NCI-H1694 treated with DMSO at 0.1 percent for 48 hours (cell line): ENCODE measurements at regions not wholly inside any gene's neighbourhood (a gene's known extent, or its start where the extent isn't known, plus 50 kb on each side); places are given as distances from the start of the nearest gene placed in this dataset.
"Not testable (repeated sequence)": the region's sequence is repeated elsewhere in the genome, so short reads cannot be mapped to it uniquely, and the experiment has no call there.

Experiments used
- DNase-seq: peaks from one replicate; lab custom pipeline; 2025; lab: John Stamatoyannopoulos, UW

- no peak for DNase-seq
Observed at GRCh38 chr1:81738875-81739274, 61.9 kb upstream of the ADGRL2 start.

GRCh38 chr1:81733480-81733879 lies 67.3 kb upstream of the ADGRL2 start:
- no peak for DNase-seq

GRCh38 chr1:81731989-81732388 lies 68.7 kb upstream of the ADGRL2 start:
- DNase-seq, result no peak

GRCh38 chr1:81730881-81731280 lies 69.9 kb upstream of the ADGRL2 start:
- no peak for DNase-seq

- not testable (repeated sequence) for DNase-seq
Observed at GRCh38 chr1:81730299-81730698, 70.4 kb upstream of the ADGRL2 start.

- no peak for DNase-seq
Observed at GRCh38 chr1:81729818-81730217, 70.9 kb upstream of the ADGRL2 start.

GRCh38 chr1:81729239-81729638 lies 71.5 kb upstream of the ADGRL2 start:
- no peak for DNase-seq

GRCh38 chr1:81725823-81726222 lies 74.9 kb upstream of the ADGRL2 start:
- DNase-seq, result no peak

- DNase-seq, result not testable (repeated sequence)
Observed at GRCh38 chr1:81722631-81723328, 78.0 kb upstream of the ADGRL2 start.

GRCh38 chr1:81720256-81720655 lies 80.5 kb upstream of the ADGRL2 start:
- DNase-seq, result not testable (repeated sequence)

- DNase-seq, result no peak
Observed at GRCh38 chr1:81717230-81717629, 83.5 kb upstream of the ADGRL2 start.

GRCh38 chr1:81715391-81715790 lies 85.3 kb upstream of the ADGRL2 start:
- DNase-seq, result no peak

GRCh38 chr1:81714636-81715035 lies 86.1 kb upstream of the ADGRL2 start:
- DNase-seq, result no peak

- DNase-seq, result no peak
Observed at GRCh38 chr1:81712425-81712824, 88.3 kb upstream of the ADGRL2 start.

- no peak for DNase-seq
Observed at GRCh38 chr1:81710857-81711256, 89.9 kb upstream of the ADGRL2 start.

GRCh38 chr1:81708250-81708649 lies 92.5 kb upstream of the ADGRL2 start:
- no peak for DNase-seq

GRCh38 chr1:81706650-81707435 lies 93.9 kb upstream of the ADGRL2 start:
- no peak for DNase-seq

GRCh38 chr1:81703756-81704463 lies 96.8 kb upstream of the ADGRL2 start:
- no peak for DNase-seq

- no peak for DNase-seq
Observed at GRCh38 chr1:81703391-81703755, 97.4 kb upstream of the ADGRL2 start.

GRCh38 chr1:81702903-81703302 lies 97.8 kb upstream of the ADGRL2 start:
- DNase-seq, result no peak

- no peak for DNase-seq
Observed at GRCh38 chr1:81702079-81702715, 98.5 kb upstream of the ADGRL2 start.

- no peak for DNase-seq
Observed at GRCh38 chr1:81700728-81701470, 99.8 kb upstream of the ADGRL2 start.
